Body of pancreas (tissue), 4 donors: ENCODE measurements at regions not wholly inside any gene's neighbourhood (a gene's known extent, or its start where the extent isn't known, plus 50 kb on each side); places are given as distances from the start of the nearest gene placed in this dataset.
"Not testable (repeated sequence)": the region's sequence is repeated elsewhere in the genome, so short reads cannot be mapped to it uniquely, and the experiment has no call there.

ENCODE experiments used
- POLR2A ChIP-seq, 3 donors: fragments of 450-650 bp; IDR thresholded peaks; one replicate each; pipeline ENCODE4 v1.6.1; 2016; ENCODE audit warnings: antibody characterized with exemption in 3 of 3, mild to moderate bottlenecking in 2 of 3
- TF ChIP-seq, protein P1 (sequence below), 7 experiments: fragments of 450-650 bp in 4 of 7; fragments of 200-600 bp in 3 of 7; sonication (generic) in 3 of 7; IDR thresholded peaks; one replicate each; pipeline ENCODE4 v1.5.1; 2016 to 2019; ENCODE audit warnings: antibody characterized with exemption in 7 of 7

DNA sequence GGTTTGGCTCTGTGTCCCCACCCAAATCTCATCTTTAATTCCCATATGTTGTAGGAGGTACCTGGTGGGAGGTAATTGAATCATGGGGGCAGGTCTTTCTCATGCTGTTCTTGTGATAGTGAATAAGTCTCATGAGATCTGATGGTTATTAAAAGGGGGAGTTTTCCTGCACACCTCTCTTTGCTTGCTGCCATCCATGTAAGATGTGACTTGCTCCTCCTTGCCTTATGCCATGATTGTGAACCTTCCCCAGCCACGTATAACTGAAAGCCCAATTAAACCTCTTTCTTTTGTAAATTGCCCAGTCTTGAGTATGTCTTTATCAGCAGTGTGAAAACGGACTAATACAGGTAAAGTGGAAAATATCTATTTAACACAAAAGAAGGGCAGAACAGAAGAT lies 213.3 kb downstream of the PTGER3 start:
- TF ChIP-seq, protein P1, sequence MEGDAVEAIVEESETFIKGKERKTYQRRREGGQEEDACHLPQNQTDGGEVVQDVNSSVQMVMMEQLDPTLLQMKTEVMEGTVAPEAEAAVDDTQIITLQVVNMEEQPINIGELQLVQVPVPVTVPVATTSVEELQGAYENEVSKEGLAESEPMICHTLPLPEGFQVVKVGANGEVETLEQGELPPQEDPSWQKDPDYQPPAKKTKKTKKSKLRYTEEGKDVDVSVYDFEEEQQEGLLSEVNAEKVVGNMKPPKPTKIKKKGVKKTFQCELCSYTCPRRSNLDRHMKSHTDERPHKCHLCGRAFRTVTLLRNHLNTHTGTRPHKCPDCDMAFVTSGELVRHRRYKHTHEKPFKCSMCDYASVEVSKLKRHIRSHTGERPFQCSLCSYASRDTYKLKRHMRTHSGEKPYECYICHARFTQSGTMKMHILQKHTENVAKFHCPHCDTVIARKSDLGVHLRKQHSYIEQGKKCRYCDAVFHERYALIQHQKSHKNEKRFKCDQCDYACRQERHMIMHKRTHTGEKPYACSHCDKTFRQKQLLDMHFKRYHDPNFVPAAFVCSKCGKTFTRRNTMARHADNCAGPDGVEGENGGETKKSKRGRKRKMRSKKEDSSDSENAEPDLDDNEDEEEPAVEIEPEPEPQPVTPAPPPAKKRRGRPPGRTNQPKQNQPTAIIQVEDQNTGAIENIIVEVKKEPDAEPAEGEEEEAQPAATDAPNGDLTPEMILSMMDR (IDR thresholded peaks at IDR 0.05): not testable (repeated sequence)
- not testable (repeated sequence) for TF ChIP-seq POLR2A (IDR thresholded peaks at IDR 0.05)
